LoVo (cell line): ENCODE measurements at regions not wholly inside any gene's neighbourhood (a gene's known extent, or its start where the extent isn't known, plus 50 kb on each side); places are given as distances from the start of the nearest gene placed in this dataset.

ENCODE experiments used
- DNase-seq: peaks from one replicate; pipeline ENCODE4 v3.0.0-alpha.2; 2016; ENCODE audit warnings: low spot score

DNA sequence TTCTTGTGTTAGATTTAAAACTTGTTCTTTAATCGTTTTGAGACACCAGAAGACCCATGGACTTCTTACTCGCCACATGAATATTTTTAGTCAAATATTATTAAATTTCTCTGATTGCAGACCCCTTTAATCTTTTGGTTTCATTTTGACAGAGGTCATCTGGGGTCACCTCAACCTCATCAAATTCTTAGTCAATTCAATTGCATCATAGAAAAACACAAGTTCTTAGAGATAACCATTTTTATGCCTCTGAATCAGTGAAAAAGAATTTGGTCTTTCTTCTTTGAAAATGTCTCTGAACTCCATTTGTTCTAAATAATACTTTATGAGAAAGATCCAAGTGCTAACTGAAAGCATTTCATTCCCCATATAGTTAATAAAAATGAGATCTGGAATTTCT lies 55.2 kb upstream of the CBLN4 start:
- no peak for DNase-seq

DNA sequence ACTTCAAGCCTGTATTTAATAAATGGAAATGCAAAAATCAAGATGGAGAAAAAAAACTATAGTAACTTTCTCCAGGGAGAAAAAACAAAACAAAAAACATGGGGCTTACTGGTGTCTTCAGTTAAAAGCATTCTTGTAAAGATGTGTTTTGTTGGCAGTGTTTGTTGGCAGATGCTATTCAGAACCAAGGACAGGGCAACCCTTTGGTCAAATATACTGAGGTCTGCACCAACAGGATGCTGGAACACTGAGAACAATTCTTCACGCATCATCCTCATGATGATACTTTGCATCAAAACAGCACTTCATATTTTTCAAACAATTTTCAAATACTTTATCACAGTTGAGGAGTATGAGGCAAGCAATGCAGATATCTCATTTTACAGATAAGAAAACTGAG lies 63.7 kb upstream of the CBLN4 start:
- no peak for DNase-seq

GRCh38 chr20:56072165-56072564 lies 66.8 kb upstream of the CBLN4 start:
- no peak for DNase-seq

GRCh38 chr20:56088375-56088774 lies 83.1 kb upstream of the CBLN4 start:
- DNase-seq = no peak

DNA sequence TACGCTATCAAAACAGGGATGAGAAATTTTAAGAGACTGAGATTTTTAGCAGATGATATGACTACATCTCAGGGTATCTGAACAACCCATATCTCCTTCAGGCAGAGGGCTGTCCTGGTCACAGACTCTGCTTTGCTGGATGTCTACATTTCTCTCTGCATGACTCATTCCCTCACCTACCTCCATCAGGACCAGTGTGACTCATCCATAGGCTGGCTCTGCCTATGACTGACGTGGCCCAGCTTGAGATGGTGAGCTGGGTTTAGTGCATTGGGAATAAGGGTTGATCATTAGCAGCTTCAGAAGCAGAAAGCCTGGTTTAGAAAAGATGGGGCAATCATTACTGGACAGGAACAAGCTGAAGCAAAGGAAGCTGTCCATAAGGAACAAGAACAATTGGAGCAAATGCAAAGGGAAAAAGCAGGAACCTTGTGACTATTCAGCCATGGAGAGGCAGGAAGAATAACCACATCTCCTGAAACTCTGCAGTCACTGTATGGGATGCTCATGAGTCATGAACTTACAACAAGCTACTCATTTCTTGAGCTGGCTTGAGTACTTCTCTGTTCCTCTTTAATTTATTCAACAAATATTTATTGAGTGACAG lies 86.4 kb upstream of the CBLN4 start:
- peak; percentile 9 for DNase-seq

DNA sequence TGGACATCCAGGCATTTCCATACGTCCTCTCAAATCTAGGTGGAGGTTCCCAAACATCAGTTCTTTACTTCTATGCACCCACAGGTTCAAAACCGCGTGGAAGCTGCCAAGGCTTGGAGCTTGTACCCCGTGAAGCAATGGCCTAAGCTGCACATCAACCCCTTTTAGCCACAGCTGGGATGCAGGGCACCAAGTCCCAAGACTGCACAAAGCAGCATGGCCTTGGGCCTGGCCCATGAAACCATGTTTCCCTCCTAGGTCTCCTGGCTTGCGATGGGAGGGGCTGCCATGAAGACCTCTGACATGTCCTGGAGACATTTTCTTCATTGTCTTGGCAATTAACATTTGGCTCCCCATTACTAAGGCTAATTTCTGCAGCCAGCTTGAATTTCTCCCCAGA lies 88.9 kb upstream of the CBLN4 start:
- no peak for DNase-seq

DNA sequence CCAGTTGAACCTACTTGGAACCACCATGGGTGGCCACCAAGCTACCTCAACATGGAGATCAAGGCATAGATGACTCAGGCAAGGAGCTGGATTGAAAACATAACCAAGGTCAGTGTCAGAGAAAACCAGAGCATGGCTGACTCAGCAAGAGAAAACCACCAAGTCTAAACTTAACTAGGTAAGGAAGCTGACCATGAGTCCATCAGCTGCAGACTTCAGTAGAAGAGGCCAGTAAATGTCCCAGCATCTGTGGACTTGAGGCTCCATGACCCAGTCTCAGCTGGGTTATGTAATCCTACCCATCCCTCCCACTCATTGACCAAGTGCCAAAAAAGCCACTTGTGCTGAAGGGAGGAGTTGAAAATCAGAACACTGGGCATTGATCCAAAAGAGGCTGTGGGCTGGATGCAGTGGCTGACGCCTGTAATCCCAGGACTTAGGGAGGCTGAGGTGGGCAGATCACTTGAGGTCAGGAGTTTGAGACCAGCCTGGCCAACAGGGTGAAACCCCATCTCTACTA lies 93.7 kb upstream of the CBLN4 start:
- no peak for DNase-seq

DNA sequence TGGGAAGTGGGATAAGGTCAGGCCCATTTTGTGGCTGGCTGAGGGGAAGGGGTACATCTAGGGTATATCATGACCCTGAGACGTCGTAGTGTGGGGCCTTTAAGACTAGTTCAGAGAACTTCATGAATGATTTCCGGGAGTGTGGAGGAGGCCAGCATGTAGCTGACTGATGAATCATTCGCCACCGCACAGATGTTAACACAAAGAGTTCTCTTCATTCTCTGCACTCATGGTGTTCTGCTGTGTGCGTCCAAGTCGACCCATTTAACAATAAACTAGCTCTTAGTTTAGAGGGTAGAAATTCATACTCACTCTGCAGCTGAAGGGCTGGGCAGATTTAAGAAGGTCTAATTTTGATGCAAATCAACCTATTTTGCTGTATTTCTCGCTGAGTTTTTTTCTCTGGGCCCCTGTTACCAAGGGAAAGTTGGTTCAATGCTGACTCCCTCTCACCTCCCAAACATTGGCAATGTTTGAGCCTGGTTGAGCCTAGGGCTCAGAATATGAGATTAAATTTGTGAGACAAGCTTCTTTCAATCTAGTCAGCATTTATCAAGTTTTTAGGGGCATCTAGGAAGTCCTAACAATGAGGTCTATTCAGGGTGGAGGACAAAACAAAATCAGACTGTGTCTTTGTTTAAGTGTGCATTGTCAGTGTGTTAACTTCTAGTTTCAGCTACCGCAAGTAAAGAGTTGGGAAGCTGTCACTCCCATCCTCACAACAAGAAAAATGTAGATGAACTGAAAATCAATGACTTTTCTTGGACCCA lies 106.8 kb upstream of the CBLN4 start:
- no peak for DNase-seq

GRCh38 chr20:56117350-56117749 lies 112.0 kb upstream of the CBLN4 start:
- DNase-seq = no peak

DNA sequence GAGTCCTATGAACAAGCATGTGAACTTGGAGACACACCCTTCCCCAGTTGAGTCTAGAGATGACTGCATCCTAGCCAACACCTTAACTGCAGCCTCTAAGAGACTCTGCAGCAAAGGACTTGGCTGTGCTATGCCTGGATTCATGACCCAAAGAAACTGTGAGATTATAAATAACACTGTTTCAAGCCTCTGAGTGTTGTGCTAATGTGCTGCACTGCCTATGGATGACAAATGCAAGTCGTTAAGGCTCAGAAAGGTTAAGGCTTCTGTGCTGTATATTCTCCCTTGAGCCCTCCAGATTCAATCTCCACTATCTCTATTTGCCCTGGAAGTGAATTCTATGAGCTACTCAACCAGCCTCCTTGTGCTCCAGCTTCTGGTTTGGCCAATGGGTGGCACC lies 116.5 kb upstream of the CBLN4 start:
- no peak for DNase-seq

DNA sequence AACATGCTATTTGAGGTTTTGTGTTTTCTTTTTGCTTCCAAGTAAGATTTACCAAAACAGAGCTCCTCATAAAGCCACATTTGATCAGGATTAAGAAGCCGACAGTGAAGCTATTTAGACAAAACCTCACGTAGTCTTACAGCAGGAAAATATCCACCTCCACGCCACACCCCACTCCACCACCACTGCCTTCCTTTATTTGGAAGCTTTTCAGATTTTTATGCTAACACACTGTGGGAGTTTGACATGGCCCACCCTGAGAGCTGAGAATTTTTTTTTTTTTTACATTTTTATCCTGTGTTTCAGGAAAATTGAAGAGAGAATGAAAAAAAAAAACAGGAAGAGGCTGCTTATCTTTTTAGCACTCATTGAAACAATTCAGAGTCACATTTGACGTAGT lies 104.8 kb upstream of the MC3R start:
- no peak for DNase-seq

GRCh38 chr20:56151834-56152233 lies 96.7 kb upstream of the MC3R start:
- DNase-seq = no peak

DNA sequence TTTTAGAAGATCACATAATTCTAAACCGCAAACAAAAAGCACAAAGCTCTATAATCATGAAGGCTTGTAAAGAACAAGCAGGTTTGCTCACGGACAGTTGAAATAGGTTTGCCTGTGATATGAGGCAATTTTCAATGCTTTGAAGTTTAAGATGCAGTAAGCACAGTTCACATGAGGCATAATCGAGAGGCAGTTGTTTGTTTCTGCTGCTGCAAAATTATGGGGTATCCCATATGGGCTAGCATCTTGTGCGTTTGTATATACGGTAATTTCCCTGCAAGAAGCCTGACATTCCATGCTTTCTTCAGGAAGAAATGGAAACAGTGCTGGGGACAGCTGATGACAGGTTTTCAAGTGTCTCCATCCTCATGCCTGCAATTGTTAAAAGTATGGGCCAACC lies 94.6 kb upstream of the MC3R start:
- no peak for DNase-seq

DNA sequence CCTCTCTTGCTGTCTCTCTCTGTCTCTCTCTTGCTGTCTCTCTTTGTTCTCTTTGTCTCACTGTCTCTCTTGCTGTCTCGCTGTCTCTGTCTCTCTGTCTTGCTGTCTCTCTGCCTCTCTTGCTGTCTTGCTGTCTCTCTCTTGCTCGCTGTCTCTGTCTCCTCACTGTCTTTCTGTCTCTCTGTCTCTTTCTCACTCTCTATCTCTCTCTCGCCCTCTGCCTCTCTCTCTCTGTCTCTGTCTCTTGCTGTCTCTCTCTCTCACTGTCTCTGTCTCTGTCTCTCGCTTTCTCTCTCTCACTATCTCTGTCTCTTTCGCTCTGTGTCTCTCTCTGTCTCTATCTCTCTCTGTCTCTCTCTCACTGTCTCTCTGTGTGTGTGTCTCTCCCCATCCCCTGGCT lies 92.9 kb upstream of the MC3R start:
- no peak for DNase-seq

GRCh38 chr20:56157530-56158203 lies 90.9 kb upstream of the MC3R start:
- DNase-seq = no peak

DNA sequence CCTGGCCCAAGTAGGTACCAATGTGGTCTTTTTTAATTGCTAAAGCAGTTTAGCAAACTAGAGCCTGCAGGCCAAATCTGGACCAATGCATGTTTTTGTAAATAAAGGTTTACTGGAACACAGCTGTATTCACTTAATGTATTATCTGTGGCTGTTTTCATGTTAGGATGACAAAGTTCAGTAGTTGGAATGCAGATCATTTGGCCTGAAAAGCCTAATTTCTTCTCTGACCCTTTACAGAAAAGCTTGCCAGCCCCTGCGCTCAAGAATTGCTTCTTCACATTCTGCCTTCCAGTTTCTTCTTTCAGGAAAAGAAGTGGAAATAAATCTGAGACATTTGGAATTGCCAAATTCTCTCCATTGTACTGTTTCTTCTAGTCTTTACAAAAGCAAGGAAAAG lies 90.0 kb upstream of the MC3R start:
- DNase-seq = no peak

- DNase-seq = no peak
Measured at GRCh38 chr20:56160956-56161355, 87.6 kb upstream of the MC3R start.

DNA sequence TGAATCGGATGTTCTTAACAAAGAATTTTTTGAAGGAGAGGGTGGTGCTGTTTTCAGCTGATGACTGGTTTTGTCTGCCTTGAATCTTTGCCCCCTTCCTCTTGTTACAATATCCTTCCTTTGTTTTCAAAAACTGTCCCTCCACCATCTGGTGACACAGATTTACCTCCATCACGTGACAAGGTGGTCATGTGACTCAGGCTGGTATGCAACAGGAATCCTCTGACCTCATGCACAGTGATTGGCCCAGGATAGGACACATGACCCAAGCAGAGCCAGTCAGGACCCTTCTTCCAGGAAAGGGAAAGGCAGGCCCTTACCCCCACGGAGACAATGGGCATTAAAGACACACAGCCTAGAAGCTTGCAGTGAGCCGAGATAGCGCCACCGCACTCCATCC lies 84.7 kb upstream of the MC3R start:
- no peak for DNase-seq

GRCh38 chr20:56166781-56167465 lies 81.6 kb upstream of the MC3R start:
- DNase-seq = no peak

- DNase-seq = no peak
Measured at GRCh38 chr20:56171087-56172012, 77.2 kb upstream of the MC3R start.

GRCh38 chr20:56173438-56173837 lies 75.1 kb upstream of the MC3R start:
- DNase-seq = no peak

DNA sequence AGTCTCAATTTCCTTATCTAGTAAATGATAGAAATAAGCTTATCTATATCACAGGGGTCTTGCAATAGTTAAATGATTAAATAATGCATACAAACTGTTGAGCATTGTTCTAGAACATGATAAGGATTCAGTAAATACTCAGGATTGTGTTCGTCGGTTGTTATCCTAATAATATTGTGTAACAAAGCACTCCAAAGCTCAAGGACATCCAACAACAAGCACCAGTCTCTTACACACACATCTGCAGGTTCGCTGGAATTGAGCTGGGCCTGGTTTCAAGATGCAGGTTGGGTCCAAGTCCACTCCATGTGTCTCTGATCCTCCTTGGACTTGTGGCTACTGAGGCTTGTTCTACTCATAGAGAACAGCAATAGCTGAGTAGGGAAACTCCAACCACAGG lies 74.1 kb upstream of the MC3R start:
- DNase-seq = no peak
